ENCODE measurements at regions not wholly inside any gene's neighbourhood (a gene's known extent, or its start where the extent isn't known, plus 50 kb on each side); places are given as distances from the start of the nearest gene placed in this dataset.

GRCh38 chr12:126482238-126482889 is 1417.1 kb downstream of the AACS start:
- Mint-ChIP-seq H3K36me3 (no peaks in the 10 kb centered on the region), H3K4me1 (no peaks in the 10 kb centered on the region), H3K27me3 (no peaks in the 10 kb centered on the region), H3K27ac (no peak overlapping the region), H3K9me3 (no peaks in the 10 kb centered on the region), H3K4me3 (no peak overlapping the region)

GRCh38 chr12:126483145-126484068 is 1418.2 kb downstream of the AACS start:
- no peaks in the 10 kb centered on the region for H3K4me1 Mint-ChIP-seq
- H3K27me3 Mint-ChIP-seq = no peaks in the 10 kb centered on the region
- no peaks in the 10 kb centered on the region for H3K36me3 Mint-ChIP-seq
- no peak overlapping the region for H3K4me3 Mint-ChIP-seq
- no peaks in the 10 kb centered on the region for H3K9me3 Mint-ChIP-seq
- no peak overlapping the region for H3K27ac Mint-ChIP-seq

- H3K27ac Mint-ChIP-seq = no peak overlapping the region
- no peaks in the 10 kb centered on the region for H3K36me3 Mint-ChIP-seq
- no peaks in the 10 kb centered on the region for H3K27me3 Mint-ChIP-seq
- H3K4me1 Mint-ChIP-seq = no peaks in the 10 kb centered on the region
- H3K4me3 Mint-ChIP-seq = no peak overlapping the region
- H3K9me3 Mint-ChIP-seq = peaks cover 8% of the 10 kb centered on the region
Observed at GRCh38 chr12:126487431-126487980, 1422.3 kb downstream of the AACS start.

- no peaks in the 10 kb centered on the region for H3K4me1 Mint-ChIP-seq
- H3K27ac Mint-ChIP-seq = no peak overlapping the region
- H3K4me3 Mint-ChIP-seq = no peak overlapping the region
- peaks cover 12% of the 10 kb centered on the region for H3K9me3 Mint-ChIP-seq
- H3K27me3 Mint-ChIP-seq = no peaks in the 10 kb centered on the region
- H3K36me3 Mint-ChIP-seq = no peaks in the 10 kb centered on the region
Observed at GRCh38 chr12:126488806-126489205, 1423.6 kb downstream of the AACS start.

- H3K27ac Mint-ChIP-seq = no peak overlapping the region
- H3K4me3 Mint-ChIP-seq = no peak overlapping the region
- H3K9me3 Mint-ChIP-seq = peaks cover 16% of the 10 kb centered on the region
- no peaks in the 10 kb centered on the region for H3K4me1 Mint-ChIP-seq
- H3K27me3 Mint-ChIP-seq = no peaks in the 10 kb centered on the region
- H3K36me3 Mint-ChIP-seq = no peaks in the 10 kb centered on the region
Observed at GRCh38 chr12:126492181-126492580, 1426.9 kb downstream of the AACS start.

DNA sequence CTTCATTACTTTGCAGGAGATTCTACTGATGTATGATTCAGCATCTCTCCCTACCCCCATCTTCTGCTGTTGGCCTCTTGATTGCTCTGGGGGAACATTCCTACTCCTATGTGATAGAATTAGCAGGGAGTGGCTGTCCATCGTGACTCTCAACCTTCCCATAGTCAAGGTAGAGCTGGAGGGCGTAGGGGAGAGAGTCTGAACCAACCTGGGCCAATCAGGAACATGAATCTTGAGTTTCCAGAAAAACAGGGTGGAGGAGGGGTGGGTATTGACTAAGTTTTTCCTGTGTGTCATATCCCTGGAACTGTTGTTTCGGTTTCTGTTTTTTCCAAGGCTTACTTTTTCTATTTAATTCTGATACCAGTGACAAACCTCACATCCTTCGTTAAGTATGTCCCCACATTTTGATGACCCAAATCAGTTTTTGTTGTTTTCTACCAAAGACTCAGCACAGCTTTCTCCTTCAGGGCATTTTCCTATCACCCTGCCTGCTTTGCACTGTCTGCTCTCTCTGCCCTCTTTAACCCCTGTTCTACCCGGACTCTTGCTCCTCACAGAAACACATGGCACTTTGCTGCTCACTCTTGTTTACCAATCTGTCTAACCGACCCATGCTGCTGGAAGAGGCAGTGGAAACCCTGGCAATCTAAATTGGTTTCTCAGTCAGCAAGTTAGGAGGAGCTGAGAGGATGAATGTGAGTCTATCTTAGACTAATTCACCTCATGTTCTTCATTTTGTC is 1428.3 kb downstream of the AACS start:
- Mint-ChIP-seq H3K36me3 (no peaks in the 10 kb centered on the region), H3K27me3 (no peaks in the 10 kb centered on the region), H3K4me3 (no peak overlapping the region)

DNA sequence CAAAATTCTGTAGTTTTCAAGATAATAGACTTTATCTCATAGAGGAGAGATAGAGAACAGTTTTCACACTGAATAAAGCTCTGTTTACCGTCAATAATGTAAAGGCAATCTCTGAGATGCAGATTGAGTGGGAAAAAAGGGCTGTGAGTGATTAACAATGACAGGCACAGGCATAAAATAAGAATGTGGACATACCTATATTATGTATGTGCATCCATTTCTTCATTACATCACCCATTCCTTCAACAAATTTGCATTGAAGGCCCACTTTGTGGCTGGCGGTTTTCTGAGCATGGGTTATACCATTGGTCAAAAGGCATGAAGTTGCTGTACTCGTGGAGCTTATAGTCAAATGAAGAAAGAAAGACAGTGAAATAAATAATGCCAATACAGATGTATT is 1431.0 kb downstream of the AACS start:
- H3K4me3 Mint-ChIP-seq = no peak overlapping the region
- no peaks in the 10 kb centered on the region for H3K4me1 Mint-ChIP-seq
- H3K36me3 Mint-ChIP-seq = no peaks in the 10 kb centered on the region
- H3K27ac Mint-ChIP-seq = no peak overlapping the region
- H3K9me3 Mint-ChIP-seq = peaks cover 15% of the 10 kb centered on the region
- no peaks in the 10 kb centered on the region for H3K27me3 Mint-ChIP-seq

More for the DNA sequence above, 1428.3 kb downstream of the AACS start:
- Mint-ChIP-seq H3K9me3 (peaks cover 16% of the 10 kb centered on the region), H3K27ac (no peak overlapping the region), H3K4me1 (no peaks in the 10 kb centered on the region)

DNA sequence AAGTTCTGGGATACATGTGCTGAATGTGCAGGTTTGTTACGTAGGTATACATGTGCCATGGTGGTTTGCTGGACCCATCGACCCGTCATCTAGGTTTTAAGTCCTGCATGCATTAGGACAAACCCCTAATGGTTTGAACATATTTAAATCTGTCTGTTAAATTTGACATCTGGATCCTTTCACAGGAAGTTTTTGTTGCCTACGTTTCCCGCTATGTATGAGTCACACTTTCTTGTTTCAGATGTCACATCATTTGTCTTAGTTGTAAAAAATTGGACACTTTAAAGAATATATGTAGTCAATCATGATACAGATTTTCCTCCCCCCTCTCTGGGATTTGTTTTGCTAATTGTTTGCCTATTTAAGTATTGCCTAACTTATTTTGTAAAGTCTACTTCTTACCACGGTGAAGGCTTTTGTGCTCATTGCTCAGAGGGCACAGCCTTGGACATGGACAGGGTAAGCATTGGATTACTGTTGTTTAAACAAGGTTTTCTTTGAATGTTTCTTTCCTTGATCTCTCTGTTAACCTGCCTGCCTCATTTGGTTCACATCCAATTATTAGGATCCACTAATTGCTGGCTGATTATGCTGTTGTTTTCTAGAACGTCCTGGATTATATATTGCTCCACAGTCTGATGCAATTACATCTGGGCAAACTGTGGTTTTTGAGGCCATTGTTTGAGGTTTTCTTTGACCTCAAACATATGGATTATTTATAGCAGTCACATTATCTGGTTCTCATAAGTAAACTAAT is 1441.4 kb downstream of the AACS start:
- Mint-ChIP-seq H3K36me3 (no peaks in the 10 kb centered on the region), H3K4me1 (no peaks in the 10 kb centered on the region), H3K27ac (no peak overlapping the region), H3K9me3 (peaks cover 5% of the 10 kb centered on the region), H3K4me3 (no peak overlapping the region), H3K27me3 (no peaks in the 10 kb centered on the region)

- no peaks in the 10 kb centered on the region for H3K36me3 Mint-ChIP-seq
- peaks cover 8% of the 10 kb centered on the region for H3K9me3 Mint-ChIP-seq
- H3K27ac Mint-ChIP-seq = no peak overlapping the region
- H3K4me1 Mint-ChIP-seq = no peaks in the 10 kb centered on the region
- H3K4me3 Mint-ChIP-seq = no peak overlapping the region
- no peaks in the 10 kb centered on the region for H3K27me3 Mint-ChIP-seq
Observed at GRCh38 chr12:126507231-126507630, 1442.0 kb downstream of the AACS start.

DNA sequence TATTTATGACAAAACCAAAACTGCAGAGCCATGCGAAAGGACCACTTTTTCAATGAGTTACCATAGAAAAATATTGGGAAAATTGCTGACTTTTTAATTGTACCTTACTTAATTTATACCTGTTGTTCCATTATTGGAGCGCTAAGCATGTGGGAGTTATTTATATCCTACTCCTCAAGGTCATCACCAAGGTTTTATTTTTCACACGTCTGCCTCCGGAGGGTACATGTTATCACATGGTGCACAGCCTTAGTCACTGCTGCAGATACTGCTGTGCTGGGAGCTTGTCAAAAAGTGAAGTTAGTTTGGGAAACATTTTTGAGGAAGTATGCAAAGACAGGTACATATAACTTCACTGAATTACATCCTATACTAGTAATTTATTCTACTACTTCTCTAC is 1444.3 kb downstream of the AACS start:
- H3K9me3 Mint-ChIP-seq = peaks cover 6% of the 10 kb centered on the region

GRCh38 chr12:126510630-126511029 is 1445.4 kb downstream of the AACS start:
- no peak overlapping the region for H3K27ac Mint-ChIP-seq
- H3K36me3 Mint-ChIP-seq = no peaks in the 10 kb centered on the region
- no peaks in the 10 kb centered on the region for H3K27me3 Mint-ChIP-seq
- H3K4me1 Mint-ChIP-seq = no peaks in the 10 kb centered on the region
- H3K4me3 Mint-ChIP-seq = no peak overlapping the region
- peaks cover 6% of the 10 kb centered on the region for H3K9me3 Mint-ChIP-seq

More for the DNA sequence above, 1444.3 kb downstream of the AACS start:
- Mint-ChIP-seq H3K4me3 (no peak overlapping the region), H3K36me3 (no peaks in the 10 kb centered on the region), H3K27me3 (no peaks in the 10 kb centered on the region), H3K27ac (no peak overlapping the region), H3K4me1 (no peaks in the 10 kb centered on the region)

DNA sequence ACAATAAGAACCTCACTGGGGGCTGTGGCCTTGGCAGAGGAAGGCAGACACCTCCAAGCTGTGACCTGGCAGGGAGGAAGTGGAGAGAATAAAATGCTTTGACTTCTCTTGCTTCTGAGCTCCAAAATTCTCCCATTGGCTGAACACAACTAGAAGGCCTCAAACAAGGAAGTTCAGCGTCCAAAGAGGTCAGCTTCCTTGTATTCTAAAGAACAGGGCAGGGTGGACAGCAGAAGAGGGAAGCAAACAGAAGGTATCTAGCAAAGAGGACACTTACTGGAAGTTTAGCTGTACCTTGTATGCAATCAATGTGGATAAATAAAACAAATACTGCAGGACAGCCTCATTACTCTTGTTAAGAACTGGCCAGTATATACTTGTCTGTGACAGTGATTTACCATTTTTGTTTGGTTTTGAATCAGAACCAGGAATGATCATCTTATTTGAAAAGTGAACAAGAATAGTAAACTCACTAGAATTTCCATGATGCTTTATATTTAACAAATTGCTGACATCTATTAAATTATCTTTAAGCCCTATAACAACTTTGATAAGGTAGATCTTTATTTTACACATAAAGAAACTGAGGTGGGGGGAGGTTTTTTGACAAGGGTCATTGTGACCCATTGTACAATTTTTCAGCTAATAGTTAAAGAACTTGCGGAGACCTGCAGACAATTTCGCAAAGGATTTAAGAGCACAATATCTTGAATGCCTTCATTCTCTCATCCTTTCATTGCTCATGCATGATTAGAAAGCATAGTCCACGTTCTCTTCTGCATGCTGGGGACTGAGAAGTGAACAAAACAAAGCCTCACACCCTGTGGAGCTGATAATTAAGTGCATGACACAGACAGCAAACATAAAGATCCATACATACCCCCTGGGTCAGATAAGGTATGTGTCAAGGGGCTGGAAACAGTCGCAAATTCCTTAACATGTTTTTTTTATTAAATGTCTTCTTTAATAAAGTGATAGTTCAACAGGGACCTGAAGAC is 1448.0 kb downstream of the AACS start:
- no peaks in the 10 kb centered on the region for H3K36me3 Mint-ChIP-seq
- H3K27ac Mint-ChIP-seq = no peak overlapping the region
- no peaks in the 10 kb centered on the region for H3K27me3 Mint-ChIP-seq
- H3K4me1 Mint-ChIP-seq = no peaks in the 10 kb centered on the region
- H3K4me3 Mint-ChIP-seq = no peak overlapping the region
- H3K9me3 Mint-ChIP-seq = peaks cover 10% of the 10 kb centered on the region

DNA sequence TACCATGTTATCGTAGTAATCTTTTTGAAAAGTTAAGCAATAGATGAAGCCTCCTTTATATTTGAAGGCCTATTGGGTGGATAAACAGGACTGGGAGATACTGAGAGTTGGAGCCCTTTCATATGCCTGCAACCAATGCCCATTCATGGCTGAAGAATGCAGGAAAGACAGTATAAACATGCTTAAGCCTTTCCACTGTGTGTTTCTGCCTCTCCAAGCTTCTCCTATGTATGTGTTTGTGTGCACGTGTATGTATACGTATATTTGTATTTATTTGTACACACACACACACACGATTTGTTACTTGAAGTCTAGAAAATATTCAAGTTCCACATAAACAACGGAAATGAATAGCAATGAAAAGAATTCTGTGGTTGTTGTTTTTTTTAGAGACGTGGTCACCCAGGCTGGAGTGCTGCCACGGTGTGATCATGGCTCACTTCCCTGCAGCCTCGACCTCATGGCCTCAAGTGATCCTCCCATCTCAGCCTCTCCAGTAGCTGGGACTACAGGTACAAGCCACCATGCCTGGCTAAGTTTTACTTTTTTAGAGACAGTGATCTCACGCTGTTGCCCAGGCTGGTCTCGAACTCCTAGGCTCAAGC is 1453.5 kb downstream of the AACS start:
- H3K27ac Mint-ChIP-seq = no peak overlapping the region
- peaks cover 7% of the 10 kb centered on the region for H3K9me3 Mint-ChIP-seq
- no peak overlapping the region for H3K4me3 Mint-ChIP-seq
- no peaks in the 10 kb centered on the region for H3K27me3 Mint-ChIP-seq
- no peaks in the 10 kb centered on the region for H3K36me3 Mint-ChIP-seq
- H3K4me1 Mint-ChIP-seq = no peaks in the 10 kb centered on the region

GRCh38 chr12:126519833-126520232 is 1454.6 kb downstream of the AACS start:
- Mint-ChIP-seq H3K27ac (no peak overlapping the region), H3K9me3 (peaks cover 8% of the 10 kb centered on the region), H3K4me3 (no peak overlapping the region), H3K36me3 (no peaks in the 10 kb centered on the region), H3K27me3 (no peaks in the 10 kb centered on the region), H3K4me1 (no peaks in the 10 kb centered on the region)
